NCI-H345 treated with DMSO at 0.1 percent for 48 hours (cell line): ENCODE measurements at regions not wholly inside any gene's neighbourhood (a gene's known extent, or its start where the extent isn't known, plus 50 kb on each side); places are given as distances from the start of the nearest gene placed in this dataset.

ENCODE experiments used
- DNase-seq: peaks from one replicate; lab custom pipeline; 2025; ENCODE audit not compliant: unreplicated experiment; lab: John Stamatoyannopoulos, UW

DNA sequence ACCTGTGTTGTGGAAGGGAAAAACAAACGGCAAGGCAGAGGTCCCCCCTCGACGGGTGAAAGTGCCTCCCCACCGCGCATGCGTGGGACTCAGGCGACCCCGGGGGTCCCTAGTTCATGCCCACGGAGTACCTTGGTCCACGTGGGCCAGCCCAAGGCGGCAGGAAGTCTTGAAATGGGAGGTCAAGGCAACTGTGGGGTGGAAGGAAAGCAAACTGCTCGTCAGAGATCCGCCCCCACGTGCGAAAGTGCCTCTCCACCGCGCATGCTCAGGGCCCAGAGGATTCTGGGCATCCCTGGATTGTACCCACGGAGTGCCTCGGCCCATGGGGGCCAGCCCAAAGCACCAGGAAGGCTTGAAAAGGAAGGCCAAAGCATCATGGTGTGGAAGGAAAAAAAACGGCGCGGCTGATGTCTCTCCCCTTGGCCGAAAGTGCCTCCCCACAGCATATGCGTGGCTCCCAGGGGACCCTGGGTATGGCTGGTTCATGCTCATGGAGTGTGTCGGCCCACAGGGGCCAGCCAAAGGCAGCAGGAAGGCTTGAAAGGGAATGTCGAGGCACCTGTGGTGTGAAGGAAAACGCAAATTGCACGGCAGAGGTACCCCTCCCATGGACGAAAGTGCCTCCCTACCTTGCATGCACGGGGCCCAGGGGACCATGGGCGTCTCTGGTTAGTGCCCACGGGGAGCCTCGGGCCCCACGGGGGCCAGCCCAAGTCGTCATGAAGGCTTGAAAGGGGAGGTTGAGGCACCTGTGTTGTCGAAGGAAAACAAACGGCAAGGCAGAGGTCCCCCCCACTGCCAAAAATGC, 369.7 kb downstream of the ALG10 start:
- DNase-seq: no peak

DNA sequence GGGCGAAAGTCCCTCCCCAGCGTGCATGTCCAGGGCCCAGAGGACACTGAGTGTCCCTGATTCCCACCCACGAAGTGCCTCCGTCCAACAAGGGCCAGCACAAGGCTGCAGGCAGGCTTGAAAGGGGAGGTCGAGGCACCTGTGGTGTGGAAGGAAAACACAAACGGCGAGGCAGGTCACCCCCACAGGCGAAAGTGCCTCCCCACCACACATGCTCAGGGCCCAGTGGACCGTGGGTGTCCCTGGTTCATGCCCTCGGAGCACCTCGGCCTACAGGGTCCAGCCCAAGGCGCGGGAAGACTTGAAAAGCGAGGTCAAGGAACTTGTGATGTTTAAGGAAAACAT, 370.4 kb downstream of the ALG10 start:
- no peak for DNase-seq

DNA sequence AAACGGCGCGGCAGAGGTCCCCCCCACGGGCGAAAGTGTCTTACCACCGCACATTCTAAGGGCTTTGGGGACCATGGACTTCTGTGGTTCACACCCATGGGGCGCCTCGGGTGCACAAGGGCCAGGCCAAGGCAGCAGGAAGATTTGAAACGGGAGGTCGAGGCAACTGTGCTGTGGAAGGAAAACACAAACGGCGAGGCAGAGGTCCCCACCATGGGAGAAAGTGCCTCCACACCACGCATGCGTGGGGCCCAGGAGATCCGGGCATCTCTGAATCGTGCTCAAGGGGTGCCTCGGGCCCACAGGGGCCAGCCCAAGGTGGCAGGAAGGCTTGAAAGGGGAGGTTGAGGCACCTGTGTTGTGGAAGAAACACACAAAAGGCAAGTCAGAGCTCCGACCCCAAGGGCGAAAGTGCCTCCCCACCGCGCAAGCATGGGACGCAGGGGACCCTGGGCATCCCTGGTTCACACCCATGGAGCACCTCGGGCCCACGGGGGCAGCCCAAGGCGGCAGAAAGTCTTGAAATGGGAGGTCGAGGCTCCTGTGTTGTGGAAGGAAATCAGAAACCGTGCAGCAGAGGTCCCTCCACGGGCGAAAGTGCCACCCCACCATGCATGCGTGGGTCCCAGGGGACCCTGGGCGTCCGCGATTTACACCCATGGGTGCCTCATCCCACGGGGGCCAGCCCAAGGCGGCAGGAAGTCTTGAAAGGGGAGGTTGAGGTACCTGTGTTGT, 371.0 kb downstream of the ALG10 start:
- no peak for DNase-seq

DNA sequence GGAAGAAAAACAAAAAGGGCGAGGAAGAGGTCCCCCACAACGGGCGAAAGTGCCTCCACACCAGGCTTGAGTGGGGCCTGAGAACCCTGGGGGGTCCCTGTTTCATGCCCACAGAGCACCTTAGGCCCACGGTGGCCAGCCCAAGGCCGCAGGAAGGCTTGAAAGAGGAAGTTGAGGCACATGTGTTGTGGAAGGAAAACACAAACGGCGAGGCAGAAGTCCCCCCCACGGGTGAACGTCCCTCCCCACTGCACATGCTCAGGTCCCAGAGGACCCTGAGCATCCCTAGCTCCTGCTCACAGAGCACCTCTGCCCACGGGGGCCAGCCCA, 371.5 kb downstream of the ALG10 start:
- DNase-seq: no peak

DNA sequence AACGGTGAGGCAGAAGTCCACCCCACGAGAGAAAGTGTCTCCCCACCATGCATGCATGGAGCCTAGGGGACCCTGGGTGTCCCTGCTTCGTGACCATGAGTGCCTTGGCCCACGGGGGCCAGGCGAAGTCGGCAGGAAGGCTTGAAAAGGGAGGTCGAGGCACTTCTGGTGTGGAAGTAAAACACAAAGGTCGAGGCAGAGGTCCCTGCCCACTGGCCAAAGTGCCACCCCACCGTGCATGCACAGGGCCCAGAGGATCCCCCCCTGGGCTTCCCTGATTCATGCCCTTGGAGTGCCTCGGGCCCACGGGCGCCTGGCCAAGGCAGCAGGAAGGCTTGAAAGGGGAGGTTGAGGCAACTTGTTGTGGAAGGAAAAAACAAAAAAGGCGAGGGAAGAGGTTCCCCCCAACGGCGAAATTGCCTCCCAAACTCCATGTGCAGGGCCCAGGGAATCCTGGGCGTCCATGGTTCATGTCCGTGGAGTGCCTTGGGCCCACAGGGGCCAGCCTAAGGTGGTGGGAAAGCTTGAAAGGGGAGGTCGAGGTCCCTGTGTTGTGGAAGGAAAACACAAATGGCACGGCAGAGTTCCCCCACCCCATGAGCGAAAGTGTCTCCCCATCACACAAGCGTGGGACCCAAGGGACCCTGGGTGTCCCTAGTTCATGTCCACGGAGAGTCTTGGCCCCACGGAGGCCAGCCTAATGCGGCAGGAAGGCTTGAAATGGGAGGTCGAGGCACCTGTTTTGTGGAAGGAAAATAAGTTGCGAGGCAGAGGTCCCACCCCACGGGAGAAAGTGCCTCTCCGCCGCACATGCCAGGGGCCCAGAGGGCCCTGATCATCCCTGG, 372.1 kb downstream of the ALG10 start:
- no peak for DNase-seq

DNA sequence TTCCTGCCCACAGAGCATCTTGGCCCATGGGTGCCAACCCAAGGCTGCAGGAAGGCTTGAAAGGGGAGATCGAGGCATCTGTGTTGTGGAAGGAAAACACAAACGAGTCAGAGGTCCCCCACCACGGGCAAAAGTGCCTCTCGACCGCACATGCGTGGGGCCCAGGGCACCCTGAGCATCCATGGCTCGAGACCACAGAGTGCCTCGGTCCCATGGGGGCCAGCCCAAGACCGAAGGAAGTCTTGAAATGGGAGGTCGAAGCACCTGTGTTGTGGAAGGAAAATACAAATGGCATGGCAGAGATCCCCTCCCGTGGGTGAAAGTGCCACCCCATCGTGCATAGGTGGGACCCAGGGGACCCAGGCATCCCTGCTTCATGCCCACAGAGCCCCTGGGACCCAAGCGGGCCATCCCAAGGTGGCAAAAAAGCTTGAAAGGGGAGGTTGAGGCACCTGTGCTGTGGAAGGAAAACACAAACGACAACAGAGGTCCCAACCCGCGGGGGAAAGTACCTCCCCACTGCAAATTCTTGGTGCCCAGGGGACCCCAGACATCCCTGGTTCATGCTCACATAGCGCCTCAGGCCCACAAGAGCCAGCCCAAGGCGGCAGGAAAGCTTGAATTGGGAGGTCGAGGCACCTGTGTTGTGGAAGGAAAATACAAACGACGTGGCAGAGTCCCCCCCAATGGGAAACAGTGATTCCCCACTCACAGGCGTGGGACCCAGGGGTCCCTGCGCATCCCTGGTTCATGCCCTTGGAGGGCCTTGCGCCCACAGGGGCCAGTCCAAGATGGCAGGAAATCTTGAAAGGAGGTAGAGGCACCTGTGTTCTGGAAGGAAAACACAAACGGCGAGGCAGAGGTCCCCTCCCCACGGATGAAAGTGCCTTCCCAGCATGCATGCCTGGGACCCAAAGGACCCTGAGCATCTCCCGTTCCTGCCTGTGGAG, 373.0 kb downstream of the ALG10 start:
- DNase-seq: no peak

DNA sequence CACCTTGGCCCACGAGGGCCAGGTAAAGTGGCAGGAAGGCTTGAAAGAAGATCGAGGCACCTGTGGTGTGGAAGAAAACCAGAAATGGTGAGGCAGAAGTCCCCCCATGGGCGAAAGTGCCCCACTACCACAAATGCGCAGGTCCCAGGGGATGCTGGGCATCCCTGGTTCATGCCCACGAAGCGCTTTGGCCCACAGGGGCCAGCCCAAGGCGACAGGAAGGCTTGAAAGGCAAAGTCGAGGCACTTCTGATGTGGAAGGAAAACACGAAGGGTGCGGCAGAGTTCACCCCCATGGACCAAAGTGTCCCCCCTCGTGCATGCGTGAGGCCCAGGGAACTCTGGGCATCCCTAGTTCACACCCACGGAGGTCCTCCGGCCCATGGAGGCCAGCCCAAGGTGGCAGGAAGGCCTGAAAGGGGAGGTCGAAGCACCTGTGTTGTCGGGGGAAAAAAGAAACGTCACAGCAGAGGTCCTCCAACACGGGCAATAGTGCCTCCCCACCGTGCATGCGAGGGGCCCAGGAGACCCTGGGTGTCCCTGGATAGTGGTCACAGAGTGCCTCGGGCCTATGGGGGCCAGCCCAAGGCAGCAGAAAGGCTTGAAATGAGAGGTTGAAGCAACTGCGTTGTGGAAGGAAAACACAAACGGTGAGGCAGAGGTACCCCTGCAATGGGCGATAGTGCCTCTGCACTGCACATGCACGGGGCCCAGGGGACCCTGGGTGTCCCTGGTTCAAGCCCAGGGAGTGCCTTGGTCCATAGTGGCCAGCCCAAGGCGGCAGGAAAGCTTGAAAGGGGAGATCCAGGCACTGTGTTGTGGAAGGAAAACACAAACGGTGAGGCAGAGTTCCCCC, 373.9 kb downstream of the ALG10 start:
- no peak for DNase-seq

DNA sequence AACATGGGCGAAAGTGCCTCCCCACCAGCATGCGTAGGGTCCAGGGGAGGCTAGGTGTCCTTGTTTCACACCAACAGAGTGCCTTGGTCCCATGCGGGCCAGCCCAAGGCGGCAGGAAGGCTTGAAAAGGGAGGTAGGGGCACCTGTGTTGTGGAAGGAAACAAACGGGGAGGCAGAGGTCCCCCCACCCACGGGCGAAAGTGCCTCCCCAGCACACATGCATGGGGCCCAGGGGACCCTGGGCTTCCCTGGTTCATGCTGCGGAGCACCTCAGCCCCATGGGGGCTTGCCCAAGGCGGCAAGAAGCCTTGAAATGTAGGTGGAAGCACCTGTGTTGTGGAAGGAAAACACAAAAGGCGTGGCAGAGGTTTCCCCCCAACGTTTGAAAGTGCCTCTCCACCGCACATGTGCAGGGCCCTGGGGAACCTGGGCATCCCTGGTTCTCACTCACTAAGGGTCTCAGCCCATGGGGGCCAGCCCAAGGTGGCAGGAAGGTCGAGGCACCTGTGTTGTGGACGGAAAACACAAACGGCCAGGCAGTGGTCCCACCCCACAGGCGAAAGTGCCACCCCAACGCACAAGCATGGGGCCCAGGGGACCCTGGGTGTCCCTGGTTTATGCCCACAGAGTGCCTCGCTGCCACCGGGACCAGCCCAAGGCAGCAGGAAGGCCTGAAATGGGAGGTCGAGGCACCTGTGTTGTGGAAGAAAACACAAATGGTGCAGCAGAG, 374.7 kb downstream of the ALG10 start:
- no peak for DNase-seq

DNA sequence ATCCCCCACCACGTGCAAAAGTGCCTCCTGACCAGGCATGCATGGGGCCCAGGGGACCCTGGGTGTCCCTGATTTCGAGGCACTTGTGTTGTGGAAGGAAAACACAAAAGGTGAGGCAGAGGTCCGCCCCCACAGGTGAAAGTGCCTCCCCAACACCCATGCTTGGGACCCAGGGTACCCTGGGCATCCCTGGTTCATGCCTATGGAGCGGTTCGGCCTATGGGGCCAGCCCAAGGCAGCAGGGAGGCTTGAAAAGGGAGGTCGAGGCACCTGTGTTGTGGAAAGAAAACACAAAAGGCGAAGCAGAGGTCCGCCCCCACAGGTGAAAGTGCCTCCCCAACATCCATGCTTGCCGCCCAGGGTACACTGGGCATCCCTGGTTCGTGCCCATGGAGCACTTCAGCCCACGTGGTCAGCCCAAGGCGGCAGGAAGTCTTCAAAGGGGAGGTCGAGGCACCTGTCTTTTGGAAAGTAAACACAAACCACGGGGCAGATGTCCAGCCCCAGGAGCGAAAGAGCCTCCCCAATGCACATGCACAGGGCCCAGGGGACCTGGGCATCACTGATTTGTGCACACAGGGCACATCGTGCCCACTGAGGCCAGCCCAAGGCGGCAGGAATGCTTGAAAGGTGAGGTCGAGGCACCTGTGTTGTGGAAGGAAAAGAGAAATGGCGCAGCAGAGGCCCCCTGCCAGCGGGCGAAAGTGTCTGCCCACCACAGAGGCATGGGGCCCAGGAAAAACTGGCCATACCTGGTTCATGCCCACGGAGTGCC, 375.5 kb downstream of the ALG10 start:
- no peak for DNase-seq

DNA sequence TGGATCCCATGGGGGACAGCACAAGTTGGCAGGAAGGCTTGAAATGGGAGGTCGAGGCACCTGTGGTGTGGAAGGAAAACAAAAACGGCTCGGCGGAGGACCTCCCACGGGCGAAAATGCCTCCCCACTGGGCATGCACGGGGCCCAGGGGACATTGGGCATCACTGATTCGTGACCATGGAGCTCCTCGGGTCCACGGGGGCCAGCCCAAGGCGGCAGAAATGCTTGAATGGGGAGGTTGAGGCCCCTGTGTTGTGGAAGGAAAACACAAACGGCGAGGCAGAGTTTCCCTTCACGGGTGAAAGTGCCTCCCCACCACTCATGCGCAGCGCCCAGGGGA, 376.0 kb downstream of the ALG10 start:
- no peak for DNase-seq

DNA sequence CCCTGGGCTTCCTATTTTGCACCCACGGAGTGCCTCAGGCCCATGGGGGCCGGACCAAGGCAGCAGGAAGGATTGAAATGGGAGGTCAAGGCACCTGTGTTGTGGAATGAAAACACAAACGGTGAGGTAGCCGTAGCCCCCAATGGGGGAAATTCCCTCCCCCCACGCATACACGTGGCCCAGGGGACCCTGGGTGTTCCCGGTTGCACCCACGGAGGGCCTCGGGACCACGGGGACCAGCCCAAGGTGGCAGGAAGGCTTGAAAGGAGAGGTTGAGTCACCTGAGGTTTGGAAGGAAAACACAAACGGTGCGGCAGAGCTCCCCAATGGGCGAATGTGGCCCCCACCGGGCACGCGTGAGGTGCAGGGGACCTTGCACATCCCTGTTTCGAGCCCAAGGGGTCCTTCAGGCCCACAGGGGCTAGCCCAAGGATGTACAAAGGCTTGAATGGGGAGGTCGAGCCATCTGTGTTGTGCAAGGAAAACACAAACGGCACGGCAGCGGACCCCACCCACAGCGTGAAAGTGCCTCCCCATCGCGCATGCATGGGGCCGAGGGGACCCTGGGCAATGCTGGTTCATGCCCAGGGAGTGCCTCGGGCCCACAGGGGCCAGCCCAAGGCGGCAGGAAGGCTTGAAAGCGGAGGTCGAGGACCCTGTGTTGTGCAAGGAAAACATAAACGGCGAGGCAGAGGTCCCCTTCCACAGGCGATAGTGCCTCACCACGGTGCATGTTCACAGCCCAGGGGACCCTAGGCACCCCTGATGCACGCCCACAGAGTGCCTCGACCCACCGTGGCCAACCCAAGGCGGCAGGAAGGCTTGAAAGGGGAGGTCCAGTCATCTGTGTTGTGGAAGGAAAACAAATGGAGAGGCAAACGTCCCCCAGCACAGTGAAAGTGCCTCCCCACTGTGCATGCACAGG, 376.7 kb downstream of the ALG10 start:
- DNase-seq: no peak

DNA sequence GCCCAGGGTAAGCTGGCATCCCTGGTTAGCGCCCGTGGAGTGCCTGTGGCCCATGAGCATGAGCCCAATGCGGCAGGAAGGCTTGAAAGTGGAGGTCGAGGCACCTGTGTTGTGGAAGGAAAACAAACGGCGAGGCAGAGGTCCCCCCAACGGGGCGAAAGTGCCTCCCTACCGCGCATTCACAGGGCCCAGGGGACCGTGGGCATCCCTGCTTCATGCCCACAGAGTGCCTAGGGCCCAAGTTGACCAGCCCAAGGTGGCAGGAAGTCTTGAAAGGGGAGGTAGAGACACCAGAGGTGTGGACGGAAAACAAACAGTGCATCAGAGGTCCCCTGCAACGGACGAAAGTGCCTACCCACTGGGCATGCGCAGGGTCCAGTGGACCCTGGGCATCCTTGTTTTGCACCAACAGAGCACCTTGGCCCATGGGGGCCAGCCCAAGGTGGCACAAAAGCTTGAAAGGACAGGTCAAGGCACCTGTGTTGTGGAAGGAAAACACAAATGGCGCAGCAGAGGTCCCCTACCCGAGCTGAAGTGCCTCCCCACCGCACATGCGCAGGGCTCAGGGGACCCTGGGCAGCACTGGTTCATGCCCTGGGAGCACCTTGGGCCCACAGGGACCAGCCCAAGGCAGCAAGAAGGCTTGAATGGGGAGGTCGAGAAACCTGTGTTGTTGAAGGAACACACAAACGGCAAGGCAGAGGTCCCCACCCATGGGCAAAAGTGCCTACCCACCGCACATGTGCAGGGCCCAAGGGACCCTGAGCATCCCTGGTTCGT, 377.5 kb downstream of the ALG10 start:
- DNase-seq: no peak

DNA sequence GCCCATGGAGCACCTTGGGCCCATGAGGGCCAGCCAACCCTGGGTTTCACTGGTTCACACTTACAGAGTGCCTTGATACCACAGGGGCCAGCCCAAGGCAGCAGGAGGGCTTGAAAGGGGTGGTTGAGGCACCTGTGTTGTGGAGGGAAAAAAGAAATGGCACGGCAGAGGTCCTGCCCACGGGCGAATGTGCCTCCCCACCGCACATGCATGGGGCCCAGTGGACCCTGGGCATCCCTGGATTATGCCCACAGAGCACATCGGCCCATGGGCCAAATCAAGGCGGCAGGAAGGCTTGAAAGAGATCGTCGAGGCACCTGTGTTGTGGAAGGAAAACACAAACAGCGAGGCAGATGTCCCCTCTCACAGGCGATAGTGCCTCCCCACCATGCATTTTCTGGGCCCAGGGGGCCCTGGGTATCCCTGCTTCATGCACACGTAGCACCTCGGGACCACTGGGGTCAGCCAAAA, 378.1 kb downstream of the ALG10 start:
- no peak for DNase-seq

DNA sequence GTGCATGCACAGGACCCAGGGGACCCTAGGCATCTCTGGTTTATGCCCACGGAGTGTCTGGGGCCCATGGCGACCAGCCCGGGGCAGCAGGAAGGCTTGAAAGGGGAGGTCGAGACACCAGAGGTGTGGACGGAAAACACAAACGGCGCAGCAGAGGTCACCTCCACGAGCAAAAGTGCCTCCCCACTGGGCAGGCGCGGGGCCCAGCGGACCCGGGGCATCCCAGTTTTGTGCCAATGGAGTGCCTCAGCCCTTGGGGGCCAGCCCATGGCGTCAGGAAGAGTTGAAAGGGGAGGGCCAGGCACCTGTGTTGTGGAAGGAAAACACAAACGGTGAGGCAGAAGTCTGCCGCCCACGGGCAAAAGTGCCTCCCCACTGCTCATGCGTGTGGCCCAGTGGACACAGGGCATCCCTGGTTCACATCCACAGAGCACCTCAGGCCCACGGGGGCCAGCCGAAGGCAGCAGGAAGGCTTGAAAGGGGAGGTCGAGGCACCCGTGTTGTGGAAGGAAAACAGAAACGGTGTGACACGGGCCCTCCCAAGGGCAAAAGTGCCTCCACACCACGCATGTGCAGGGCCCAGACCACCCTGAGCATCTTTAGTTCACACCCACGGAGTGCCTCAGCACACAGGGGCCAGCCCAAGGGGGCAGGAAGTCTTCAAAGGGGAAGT, 378.8 kb downstream of the ALG10 start:
- no peak for DNase-seq

DNA sequence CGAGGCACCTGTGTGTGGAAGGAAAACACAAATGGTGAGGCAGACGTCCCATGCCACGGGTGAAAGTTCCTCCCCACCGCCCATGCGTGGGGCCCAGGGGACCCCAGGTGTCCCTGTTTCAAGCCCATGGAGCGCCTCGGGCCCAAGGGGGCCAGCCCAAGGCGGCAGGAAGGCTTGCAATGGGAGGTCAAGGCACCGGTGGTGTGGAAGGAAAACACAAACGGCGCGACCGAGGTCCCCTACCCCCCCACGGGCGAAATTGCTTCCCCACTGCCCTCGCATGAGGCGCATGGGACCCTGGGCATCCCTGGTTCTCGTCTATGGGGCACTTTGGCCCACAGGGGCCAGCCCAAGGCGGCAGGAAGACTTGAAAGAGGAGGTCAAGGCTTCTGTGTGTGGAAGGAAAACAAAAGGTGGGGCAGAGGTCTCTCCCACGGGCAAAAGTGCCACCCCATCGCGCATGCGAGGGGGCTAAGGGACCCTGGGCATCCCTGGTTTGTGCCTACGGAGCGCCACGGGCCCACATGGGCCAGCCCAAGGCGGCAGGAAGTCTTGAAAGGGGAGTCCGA, 379.4 kb downstream of the ALG10 start:
- no peak for DNase-seq
